ENCODE measurements at regions not wholly inside any gene's neighbourhood (a gene's known extent, or its start where the extent isn't known, plus 50 kb on each side); places are given as distances from the start of the nearest gene placed in this dataset.

DNA sequence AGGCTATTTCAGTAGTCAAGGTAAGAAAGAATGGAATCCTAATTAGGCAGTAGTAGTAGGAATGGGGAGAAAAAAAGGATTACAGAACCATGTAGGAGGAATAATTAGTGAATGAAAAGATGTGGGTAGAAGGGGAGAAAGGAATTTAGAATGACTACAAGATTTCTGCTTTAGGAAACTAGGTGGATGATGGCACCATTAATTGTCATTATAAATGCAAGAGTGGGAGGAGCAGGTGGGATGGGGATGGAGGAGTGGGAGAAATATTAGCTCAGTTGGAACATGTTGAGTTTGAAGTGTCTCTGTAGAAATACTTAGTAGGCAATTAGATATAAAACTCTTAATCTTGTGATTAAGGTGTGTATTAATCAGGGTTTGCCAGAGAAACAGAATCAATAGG lies 50.0 kb upstream of the C21orf91 start:
- DNase-seq: no peak
